Activated CD8-positive, alpha-beta memory T cell treated with anti-CD3 and anti-CD28 coated beads, Interleukin-2, amount 10 ng/mL, durations not matched to agents 7 days and 5 days (primary cell): ENCODE measurements at regions not wholly inside any gene's neighbourhood (a gene's known extent, or its start where the extent isn't known, plus 50 kb on each side); places are given as distances from the start of the nearest gene placed in this dataset.
A peak's percentile ranks its signal among the peaks of the same experiment; 100 is the strongest.
"Not testable (repeated sequence)": the region's sequence is repeated elsewhere in the genome, so short reads cannot be mapped to it uniquely, and the experiment has no call there.

Experiments used
- ATAC-seq: fragments of 150-1000 bp; cut with Tn5 transposase; one replicate; pipeline ENCODE4 v1.10.0; 2021; ENCODE audit warnings: moderate library complexity
- CTCF ChIA-PET: fragments of 350-600 bp; sonication (Branson Sonifier 250); formaldehyde crosslinking; loops from one replicate; lab custom pipeline; 2021; ENCODE audit warnings: antibody characterized with exemption; lab: Charles Lee
- DNase-seq: peaks from one replicate; pipeline ENCODE4 v3.0.0-alpha.2; 2020
- H3K27ac Mint-ChIP-seq: one replicate; pipeline ENCODE4 v1.8.0; 2021; ENCODE audit warnings: mild to moderate bottlenecking, mixed read lengths
- H3K27me3 Mint-ChIP-seq: one replicate; pipeline ENCODE4 v1.8.0; 2021; ENCODE audit warnings: mixed read lengths
- H3K36me3 Mint-ChIP-seq: one replicate; pipeline ENCODE4 v1.8.0; 2021; ENCODE audit warnings: mild to moderate bottlenecking, mixed read lengths
- H3K4me1 Mint-ChIP-seq: one replicate; pipeline ENCODE4 v1.8.0; 2021; ENCODE audit warnings: mixed read lengths
- H3K4me3 Mint-ChIP-seq: one replicate; pipeline ENCODE4 v1.8.0; 2021; ENCODE audit warnings: mild to moderate bottlenecking, moderate library complexity, mixed read lengths
- H3K9me3 Mint-ChIP-seq: one replicate; pipeline ENCODE4 v1.8.0; 2022; ENCODE audit warnings: low read depth, mixed read lengths

- H3K36me3 Mint-ChIP-seq = no peaks in the 10 kb centered on the region
- no peaks in the 10 kb centered on the region for H3K9me3 Mint-ChIP-seq
These were observed 75.4 kb upstream of the TMEM45B start for GRCh38 chr11:129740125-129740719.

GRCh38 chr11:129743112-129743815 is 72.4 kb upstream of the TMEM45B start:
- CTCF ChIA-PET = interaction anchor here (0.5 kb wide), 1 partner anchor 1207 kb away, joined by 3 read pairs; no protein-coding TSS in a partner anchor
- H3K9me3 Mint-ChIP-seq = no peaks in the 10 kb centered on the region
- H3K27ac Mint-ChIP-seq = no peak overlapping the region
- DNase-seq (no peak), ATAC-seq (no peak)
- H3K4me3 Mint-ChIP-seq = no peak overlapping the region
- H3K36me3 Mint-ChIP-seq = no peaks in the 10 kb centered on the region
- no peaks in the 10 kb centered on the region for H3K4me1 Mint-ChIP-seq
- H3K27me3 Mint-ChIP-seq = peaks cover 3% of the 10 kb centered on the region

More at GRCh38 chr11:129740125-129740719, 75.4 kb upstream of the TMEM45B start:
- Mint-ChIP-seq H3K27ac (no peak overlapping the region), H3K4me1 (no peaks in the 10 kb centered on the region), H3K27me3 (peaks cover 8% of the 10 kb centered on the region), H3K4me3 (no peak overlapping the region)
- DNase-seq = no peak
- CTCF ChIA-PET = interaction anchor here (1.4 kb wide), 1 partner anchor 10 kb away, joined by 7 read pairs; no protein-coding TSS in a partner anchor
- ATAC-seq = no peak

- Mint-ChIP-seq H3K4me1 (peaks cover 4% of the 10 kb centered on the region), H3K27me3 (peaks cover 23% of the 10 kb centered on the region), H3K27ac (no peak overlapping the region), H3K4me3 (no peak overlapping the region), H3K36me3 (no peaks in the 10 kb centered on the region), H3K9me3 (no peaks in the 10 kb centered on the region)
- DNase-seq (no peak), ATAC-seq (no peak)
- CTCF ChIA-PET = interaction anchor here (0.6 kb wide), 1 partner anchor 19 kb away, joined by 4 read pairs; no protein-coding TSS in a partner anchor
These were observed 68.6 kb upstream of the TMEM45B start for GRCh38 chr11:129747071-129747470.

- peaks cover 4% of the 10 kb centered on the region for H3K4me1 Mint-ChIP-seq
- H3K27me3 Mint-ChIP-seq = peaks cover 26% of the 10 kb centered on the region
- CTCF ChIA-PET = interaction anchor here (1.3 to 1.7 kb wide), 3 partner anchors 54 to 865 kb away, joined by 3 to 6 read pairs (median 5); no protein-coding TSS in a partner anchor
- DNase-seq (no peak), ATAC-seq (no peak)
- H3K9me3 Mint-ChIP-seq = no peaks in the 10 kb centered on the region
- no peak overlapping the region for H3K27ac Mint-ChIP-seq
- H3K36me3 Mint-ChIP-seq = no peaks in the 10 kb centered on the region
- no peak overlapping the region for H3K4me3 Mint-ChIP-seq
These were observed 66.5 kb upstream of the TMEM45B start for GRCh38 chr11:129749141-129749540.

- DNase-seq (peak; percentile 77), ATAC-seq (peak; percentile 95)
- Mint-ChIP-seq H3K4me1 (peaks cover 4% of the 10 kb centered on the region), H3K27me3 (peaks cover 26% of the 10 kb centered on the region), H3K27ac (no peak overlapping the region), H3K36me3 (no peaks in the 10 kb centered on the region), H3K9me3 (no peaks in the 10 kb centered on the region), H3K4me3 (no peak overlapping the region)
- CTCF ChIA-PET = interaction anchor here (0.7 to 2.7 kb wide), 14 partner anchors 11 to 866 kb away, joined by 3 to 12 read pairs (median 3); partner anchors contain the start of gene BARX2
These were observed 65.0 kb upstream of the TMEM45B start for GRCh38 chr11:129750343-129751292.

GRCh38 chr11:129751511-129751910 is 64.1 kb upstream of the TMEM45B start:
- Mint-ChIP-seq H3K36me3 (no peaks in the 10 kb centered on the region), H3K9me3 (no peaks in the 10 kb centered on the region), H3K27ac (no peak overlapping the region), H3K27me3 (peaks cover 22% of the 10 kb centered on the region), H3K4me1 (peaks cover 4% of the 10 kb centered on the region), H3K4me3 (no peak overlapping the region)
- ATAC-seq = no peak
- CTCF ChIA-PET = interaction anchor here (0.6 to 2.7 kb wide), 5 partner anchors 86 to 419 kb away, joined by 3 to 12 read pairs (median 3); partner anchors contain the start of gene BARX2
- no peak for DNase-seq

GRCh38 chr11:129763569-129763968 is 52.1 kb upstream of the TMEM45B start:
- ATAC-seq, H3K4me3 Mint-ChIP-seq, H3K27me3 Mint-ChIP-seq, H3K9me3 Mint-ChIP-seq, H3K36me3 Mint-ChIP-seq, CTCF ChIA-PET, H3K4me1 Mint-ChIP-seq, H3K27ac Mint-ChIP-seq, DNase-seq: not testable (repeated sequence)

GRCh38 chr11:129764204-129764603 is 51.4 kb upstream of the TMEM45B start:
- H3K36me3 Mint-ChIP-seq, H3K4me1 Mint-ChIP-seq, H3K27me3 Mint-ChIP-seq, CTCF ChIA-PET, DNase-seq, H3K9me3 Mint-ChIP-seq, H3K27ac Mint-ChIP-seq, ATAC-seq, H3K4me3 Mint-ChIP-seq: not testable (repeated sequence)
